SH-SY5Y (cell line): ENCODE measurements at regions not wholly inside any gene's neighbourhood (a gene's known extent, or its start where the extent isn't known, plus 50 kb on each side); places are given as distances from the start of the nearest gene placed in this dataset.

Experiments used
- GATA2 ChIP-seq: IDR thresholded peaks from 2 replicates; pipeline ENCODE4 v1.6.1; 2011; ENCODE audit warnings: mild to moderate bottlenecking, low read depth, low read length
- GATA3 ChIP-seq: IDR thresholded peaks from 2 replicates; pipeline ENCODE4 v1.6.1; 2011; ENCODE audit warnings: low read depth, mild to moderate bottlenecking, low read length, moderate library complexity

GRCh38 chr16:62088731-62089410 is 52.6 kb upstream of the CDH8 start:
- TF ChIP-seq GATA2 (no peak), GATA3 (no peak)
